ENCODE measurements at regions not wholly inside any gene's neighbourhood (a gene's known extent, or its start where the extent isn't known, plus 50 kb on each side); places are given as distances from the start of the nearest gene placed in this dataset.

DNA sequence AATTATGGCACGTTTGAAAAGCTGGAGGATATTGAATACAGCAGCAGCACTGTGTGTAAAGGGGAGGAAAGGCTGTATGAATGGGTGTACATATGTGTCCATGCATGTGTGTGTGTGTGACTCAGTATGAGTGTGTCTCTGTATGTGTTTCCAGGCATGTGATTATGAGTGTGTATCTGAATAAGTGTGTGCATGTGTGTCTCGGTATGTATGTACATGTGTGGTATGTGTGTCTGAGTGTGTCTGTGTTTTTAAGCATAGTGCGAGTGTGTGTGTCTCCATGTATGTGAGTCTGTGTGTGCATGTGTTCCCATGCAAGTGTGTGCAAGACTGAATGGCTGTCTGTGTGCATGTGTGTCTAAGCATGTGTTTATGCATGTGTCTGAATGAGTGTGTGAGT is 259.1 kb upstream of the XYLT1 start:
- in situ Hi-C loops (cut with MboI; ENCODE audit: low pct_unique_long_range_greater_than_20kb, low sequenced_read_pairs, unreplicated experiment): no loop called here
- TF ChIP-seq, protein P1, sequence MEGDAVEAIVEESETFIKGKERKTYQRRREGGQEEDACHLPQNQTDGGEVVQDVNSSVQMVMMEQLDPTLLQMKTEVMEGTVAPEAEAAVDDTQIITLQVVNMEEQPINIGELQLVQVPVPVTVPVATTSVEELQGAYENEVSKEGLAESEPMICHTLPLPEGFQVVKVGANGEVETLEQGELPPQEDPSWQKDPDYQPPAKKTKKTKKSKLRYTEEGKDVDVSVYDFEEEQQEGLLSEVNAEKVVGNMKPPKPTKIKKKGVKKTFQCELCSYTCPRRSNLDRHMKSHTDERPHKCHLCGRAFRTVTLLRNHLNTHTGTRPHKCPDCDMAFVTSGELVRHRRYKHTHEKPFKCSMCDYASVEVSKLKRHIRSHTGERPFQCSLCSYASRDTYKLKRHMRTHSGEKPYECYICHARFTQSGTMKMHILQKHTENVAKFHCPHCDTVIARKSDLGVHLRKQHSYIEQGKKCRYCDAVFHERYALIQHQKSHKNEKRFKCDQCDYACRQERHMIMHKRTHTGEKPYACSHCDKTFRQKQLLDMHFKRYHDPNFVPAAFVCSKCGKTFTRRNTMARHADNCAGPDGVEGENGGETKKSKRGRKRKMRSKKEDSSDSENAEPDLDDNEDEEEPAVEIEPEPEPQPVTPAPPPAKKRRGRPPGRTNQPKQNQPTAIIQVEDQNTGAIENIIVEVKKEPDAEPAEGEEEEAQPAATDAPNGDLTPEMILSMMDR (IDR thresholded peaks at IDR 0.05; ENCODE audit: extremely low read depth, insufficient read depth, missing control alignments): no peak
- DNase-seq (ENCODE audit: low spot score): no peak

DNA sequence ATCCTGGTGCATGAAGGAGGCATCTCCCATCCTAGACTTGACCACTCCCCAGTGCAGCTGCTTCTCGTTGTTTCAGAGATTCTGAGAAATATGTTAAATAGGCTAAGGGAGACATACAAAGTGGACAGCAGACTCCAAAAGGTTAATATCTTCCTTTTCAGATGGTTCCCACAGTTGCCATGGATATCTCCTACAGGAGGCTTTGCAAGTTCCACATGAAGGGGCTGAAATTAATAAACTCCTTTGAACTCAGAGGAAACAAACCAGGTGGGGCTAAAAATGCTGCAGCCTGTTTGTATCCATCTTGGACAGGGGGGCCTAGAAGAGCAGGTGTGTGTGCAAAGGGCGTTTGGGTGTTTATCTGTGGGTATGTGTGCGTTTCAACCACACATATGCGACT is 257.4 kb upstream of the XYLT1 start:
- DNase-seq (ENCODE audit: low spot score): no peak
- in situ Hi-C loops (cut with MboI; ENCODE audit: low pct_unique_long_range_greater_than_20kb, low sequenced_read_pairs, unreplicated experiment): no loop called here
- TF ChIP-seq, protein P1 (IDR thresholded peaks at IDR 0.05; ENCODE audit: extremely low read depth, insufficient read depth, missing control alignments): no peak

DNA sequence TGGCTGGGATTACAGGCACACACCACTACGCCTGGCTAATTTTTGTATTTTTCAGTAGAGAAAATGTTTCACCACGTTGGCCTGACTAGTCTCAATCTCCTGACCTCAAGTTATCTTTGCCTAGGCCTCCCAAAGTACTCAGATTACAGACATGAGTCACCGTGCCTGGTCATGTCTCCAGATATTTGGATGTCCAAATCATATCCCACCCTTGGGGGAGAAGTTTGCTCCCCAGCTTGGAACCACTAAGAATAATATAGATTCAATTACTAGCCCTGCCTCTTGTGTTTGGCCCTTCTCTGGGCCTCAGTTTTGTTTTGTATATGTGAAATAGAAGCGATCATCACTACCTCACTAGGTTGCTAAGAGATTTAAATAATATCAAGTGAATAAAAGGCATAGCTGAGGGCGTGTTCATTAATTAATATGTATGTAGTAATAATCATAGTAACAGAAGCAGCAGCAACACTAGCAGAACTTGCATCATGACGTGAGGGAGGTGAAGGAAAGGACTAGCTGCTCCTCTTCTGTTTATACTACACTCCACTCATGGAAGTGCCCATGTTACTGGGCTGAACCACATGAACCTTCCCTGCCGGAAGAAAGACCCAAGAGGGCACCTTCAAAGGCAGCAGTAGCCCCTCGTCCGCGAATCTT is 253.6 kb upstream of the XYLT1 start:
- TF ChIP-seq, protein P1 (IDR thresholded peaks at IDR 0.05; ENCODE audit: extremely low read depth, insufficient read depth, missing control alignments): no peak
- no peak for DNase-seq (ENCODE audit: low spot score)
- in situ Hi-C loops (cut with MboI; ENCODE audit: low pct_unique_long_range_greater_than_20kb, low sequenced_read_pairs, unreplicated experiment): no loop called here

DNA sequence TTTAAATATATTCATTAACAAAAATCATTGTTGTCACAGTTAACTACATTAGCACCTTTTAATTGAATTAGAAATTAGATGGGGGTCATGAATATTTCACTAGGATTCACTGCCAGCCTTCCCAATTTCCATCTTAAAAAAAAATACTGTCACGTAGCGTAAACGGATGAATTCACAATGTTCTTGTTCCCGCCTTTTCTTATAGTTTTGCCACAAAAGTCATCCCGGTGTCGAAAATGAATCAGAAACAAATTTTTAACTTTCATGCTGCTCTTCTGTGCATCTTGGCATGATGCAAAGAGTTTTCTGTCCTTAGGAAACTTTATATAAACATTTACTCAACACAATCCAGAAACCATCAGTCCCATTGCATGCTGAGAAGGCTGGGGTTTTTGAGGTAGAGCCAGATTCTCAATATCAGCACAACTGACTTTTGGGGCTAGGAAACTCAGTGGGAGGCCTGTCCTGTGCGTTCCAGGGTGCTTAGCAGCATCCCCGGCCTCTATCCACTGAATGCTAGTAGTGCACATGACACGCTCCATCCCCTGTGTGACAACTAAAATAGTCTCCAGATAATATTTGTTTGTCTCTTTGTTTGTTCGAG is 252.9 kb upstream of the XYLT1 start:
- DNase-seq (ENCODE audit: low spot score): no peak
- in situ Hi-C loops (cut with MboI; ENCODE audit: low pct_unique_long_range_greater_than_20kb, low sequenced_read_pairs, unreplicated experiment): no loop called here
- TF ChIP-seq, protein P1 (IDR thresholded peaks at IDR 0.05; ENCODE audit: extremely low read depth, insufficient read depth, missing control alignments): no peak

DNA sequence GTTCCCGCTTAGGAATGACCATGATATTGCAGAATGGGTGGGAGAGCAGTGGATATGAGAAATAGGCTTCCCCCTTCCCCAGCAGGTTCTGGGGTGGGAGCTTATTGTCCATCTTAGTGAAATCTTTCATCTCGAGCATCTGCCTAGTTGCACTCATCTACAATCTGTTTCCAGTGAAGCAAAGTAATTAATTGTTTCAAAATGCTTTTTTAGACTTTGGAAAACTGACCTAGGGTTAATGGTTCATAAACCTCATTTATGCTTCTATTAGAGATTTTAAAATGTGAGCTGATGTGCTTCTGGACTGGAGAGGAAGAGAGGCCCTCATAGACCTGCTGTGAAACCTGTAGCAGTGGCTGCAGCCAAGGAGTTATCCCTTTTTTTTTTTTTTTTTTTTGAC is 247.7 kb upstream of the XYLT1 start:
- no peak for DNase-seq (ENCODE audit: low spot score)
- TF ChIP-seq, protein P1 (IDR thresholded peaks at IDR 0.05; ENCODE audit: extremely low read depth, insufficient read depth, missing control alignments): no peak
- in situ Hi-C loops (cut with MboI; ENCODE audit: low pct_unique_long_range_greater_than_20kb, low sequenced_read_pairs, unreplicated experiment): no loop called here

DNA sequence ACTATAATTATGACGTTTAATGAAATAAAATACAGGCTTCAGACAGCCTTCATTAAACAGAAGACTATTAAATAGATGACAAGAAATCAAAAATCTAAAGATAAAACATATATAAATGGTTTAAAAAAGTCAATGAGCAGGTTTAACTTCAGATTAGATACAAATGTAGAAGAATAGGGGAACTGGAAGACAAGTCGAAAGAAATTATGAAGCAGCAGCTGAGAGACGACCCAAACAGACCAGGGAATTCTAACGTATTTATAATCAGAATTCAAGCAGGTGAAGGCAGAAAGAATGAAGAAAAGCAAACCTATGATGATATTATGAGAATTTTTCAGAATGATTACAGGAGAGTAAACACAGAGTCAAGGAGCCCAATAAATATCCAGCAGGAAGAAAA is 235.1 kb upstream of the XYLT1 start:
- DNase-seq (ENCODE audit: low spot score): no peak
- in situ Hi-C loops (cut with MboI; ENCODE audit: low pct_unique_long_range_greater_than_20kb, low sequenced_read_pairs, unreplicated experiment): no loop called here
- TF ChIP-seq, protein P1 (IDR thresholded peaks at IDR 0.05; ENCODE audit: extremely low read depth, insufficient read depth, missing control alignments): no peak

Data from GM13977 (cell line).